ENCODE measurements at regions not wholly inside any gene's neighbourhood (a gene's known extent, or its start where the extent isn't known, plus 50 kb on each side); places are given as distances from the start of the nearest gene placed in this dataset.

- no peak for DNase-seq (ENCODE audit: low spot score)
These were observed 85.6 kb upstream of the TMCC3 start for GRCh38 chr12:94736004-94736403.

DNA sequence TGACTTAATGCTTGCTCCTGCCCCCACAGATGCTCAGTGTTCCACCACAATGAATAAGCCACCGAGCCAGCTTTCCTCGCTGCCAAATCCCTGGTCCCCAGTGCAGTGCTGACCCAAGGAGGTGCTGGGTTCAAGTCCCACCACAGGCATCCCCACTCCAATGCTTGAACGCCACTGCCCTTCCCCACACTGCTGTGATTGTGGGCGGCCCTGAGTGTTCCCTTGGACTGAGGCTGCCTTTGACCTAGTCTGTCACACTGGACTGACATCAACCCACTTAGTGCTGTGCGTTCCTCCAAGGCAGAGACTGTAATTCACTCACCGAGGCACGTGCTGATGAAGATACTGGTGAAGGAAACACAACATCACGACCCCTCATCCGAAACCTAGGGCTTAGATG, 83.4 kb upstream of the TMCC3 start:
- DNase-seq (ENCODE audit: low spot score) = no peak

More at GRCh38 chr12:94736004-94736403, 85.6 kb upstream of the TMCC3 start:
- intact Hi-C loops (cut with DNase I) = no loop called here

GRCh38 chr12:94732367-94732990, 82.1 kb upstream of the TMCC3 start:
- DNase-seq (ENCODE audit: low spot score) = no peak
- intact Hi-C loops (cut with DNase I) = no loop called here

More for the DNA sequence above, 83.4 kb upstream of the TMCC3 start:
- intact Hi-C loops (cut with DNase I) = no loop called here

GRCh38 chr12:94731733-94732360, 81.5 kb upstream of the TMCC3 start:
- no peak for DNase-seq (ENCODE audit: low spot score)
- intact Hi-C loops (cut with DNase I) = no loop called here

DNA sequence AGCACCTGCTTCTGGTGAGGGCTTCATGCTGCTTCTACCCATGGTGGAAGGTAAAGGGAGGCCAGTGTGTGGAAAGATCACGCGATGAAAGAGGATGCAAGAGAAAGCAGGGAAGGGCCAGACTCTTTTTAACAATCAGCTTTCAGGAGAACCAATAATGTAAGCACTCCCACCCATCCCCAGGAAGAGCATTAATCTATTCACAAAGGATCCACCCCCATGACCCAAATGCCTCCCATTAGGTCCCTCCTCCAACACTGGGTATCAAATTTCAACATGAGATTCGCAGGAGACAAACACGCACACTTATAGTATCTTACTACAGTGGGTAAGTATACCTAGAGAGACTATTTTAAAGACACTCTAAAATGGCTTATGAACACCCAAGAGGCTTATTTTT, 80.5 kb upstream of the TMCC3 start:
- no peak for DNase-seq (ENCODE audit: low spot score)
- intact Hi-C loops (cut with DNase I) = no loop called here

- intact Hi-C loops (cut with DNase I) = no loop called here
- DNase-seq (ENCODE audit: low spot score) = no peak
These were observed 76.0 kb upstream of the TMCC3 start for GRCh38 chr12:94726236-94726835.

DNA sequence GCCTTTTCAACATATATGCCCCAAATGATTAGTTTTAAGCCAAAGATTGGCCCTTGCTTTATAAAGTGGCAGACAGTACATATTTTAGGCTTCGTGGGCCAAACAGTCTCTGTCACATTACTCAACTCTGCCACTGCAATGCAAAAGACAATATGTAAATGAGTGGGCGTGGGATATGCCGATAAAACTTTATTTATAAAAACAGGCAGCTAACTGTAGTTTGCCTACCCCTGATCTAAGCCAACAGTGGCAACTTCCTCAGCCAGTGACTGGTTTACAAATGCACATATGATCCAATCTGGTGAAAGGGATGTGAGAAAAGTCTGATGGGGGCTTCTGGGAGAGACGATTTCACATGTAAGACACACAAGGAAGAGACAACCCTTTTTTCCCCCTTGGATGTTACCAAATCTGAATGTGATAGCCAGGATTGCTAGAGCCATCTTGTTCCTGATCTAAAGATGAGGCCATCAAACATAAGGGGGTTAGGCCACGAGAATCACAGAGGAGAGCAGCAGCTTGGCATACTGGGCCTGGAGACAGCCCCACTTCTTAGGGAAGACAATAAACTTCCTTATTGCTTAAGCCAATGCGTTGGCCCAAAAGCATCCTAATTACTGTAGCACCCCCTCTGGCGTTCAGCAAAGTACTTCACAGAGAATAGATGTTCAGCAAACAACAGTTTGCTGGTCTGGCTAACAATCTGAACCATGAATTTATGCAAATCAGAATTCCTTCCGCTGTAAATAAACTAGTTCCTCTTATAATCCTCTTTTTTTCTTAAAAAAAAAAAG, 75.2 kb upstream of the TMCC3 start:
- no peak for DNase-seq (ENCODE audit: low spot score)
- intact Hi-C loops (cut with DNase I) = no loop called here

GRCh38 chr12:94722664-94723063, 72.3 kb upstream of the TMCC3 start:
- intact Hi-C loops (cut with DNase I) = no loop called here
- no peak for DNase-seq (ENCODE audit: low spot score)

DNA sequence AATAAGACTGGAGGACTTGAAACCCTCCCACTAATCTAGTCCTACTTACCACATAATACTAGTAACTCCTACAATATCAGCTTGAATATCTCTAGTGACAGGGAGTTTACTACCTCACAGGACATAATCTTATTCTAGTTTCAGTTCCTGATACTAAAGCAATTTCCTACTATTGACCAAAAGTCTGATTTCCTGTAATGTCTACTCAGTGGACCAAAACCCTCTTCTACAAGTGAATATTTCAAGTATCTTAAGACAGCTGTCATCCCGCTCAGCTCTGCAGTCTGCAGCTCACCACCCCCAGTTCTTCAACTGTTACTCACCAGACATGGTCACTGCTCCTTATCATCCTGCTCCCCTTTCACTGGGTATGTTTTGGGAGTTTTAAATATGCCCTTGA, 70.8 kb upstream of the TMCC3 start:
- no peak for DNase-seq (ENCODE audit: low spot score)
- intact Hi-C loops (cut with DNase I) = no loop called here

DNA sequence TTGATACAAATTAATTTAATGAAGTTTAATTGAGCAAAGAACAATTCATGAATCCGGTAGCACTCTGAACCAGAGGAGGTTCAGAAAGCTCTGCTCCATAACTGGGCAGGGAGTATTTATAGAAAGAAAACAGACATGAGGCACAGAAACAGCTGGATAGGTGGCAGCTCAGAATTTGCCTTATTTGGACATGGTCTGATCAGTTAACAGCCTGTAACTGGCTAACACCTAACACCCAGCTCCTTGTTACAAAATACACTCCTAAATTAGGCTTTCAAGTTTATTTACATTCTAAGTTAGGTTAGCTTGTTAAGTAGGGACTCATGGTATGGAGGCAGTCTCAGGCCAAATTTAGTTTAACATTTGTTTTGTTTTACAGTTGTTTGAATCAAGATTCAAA, 67.8 kb upstream of the TMCC3 start:
- DNase-seq (ENCODE audit: low spot score) = no peak

DNA sequence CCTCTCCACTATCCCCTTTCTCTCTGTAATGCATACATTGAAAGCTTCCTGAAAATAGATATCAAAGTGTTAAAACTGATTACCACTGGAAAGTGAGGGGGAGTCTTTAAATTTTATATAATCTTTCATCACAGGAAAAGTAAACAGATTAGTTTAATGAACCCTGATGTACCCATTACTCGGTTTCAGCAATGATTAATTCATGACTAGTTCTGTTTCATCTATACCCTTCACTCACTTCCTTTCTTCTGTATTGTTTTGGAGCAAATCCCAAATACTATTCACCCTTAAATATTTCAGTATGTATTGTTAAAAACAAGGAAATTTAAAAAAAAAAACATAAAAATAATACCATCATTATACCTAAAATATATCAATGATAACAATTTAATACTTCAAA, 67.3 kb upstream of the TMCC3 start:
- intact Hi-C loops (cut with DNase I) = no loop called here
- no peak for DNase-seq (ENCODE audit: low spot score)

More for the DNA sequence above, 67.8 kb upstream of the TMCC3 start:
- intact Hi-C loops (cut with DNase I) = no loop called here

- no peak for DNase-seq (ENCODE audit: low spot score)
These were observed 66.8 kb upstream of the TMCC3 start for GRCh38 chr12:94717108-94717507.

GRCh38 chr12:94716339-94716738, 66.0 kb upstream of the TMCC3 start:
- intact Hi-C loops (cut with DNase I) = no loop called here
- DNase-seq (ENCODE audit: low spot score) = no peak

More at GRCh38 chr12:94717108-94717507, 66.8 kb upstream of the TMCC3 start:
- intact Hi-C loops (cut with DNase I) = no loop called here

DNA sequence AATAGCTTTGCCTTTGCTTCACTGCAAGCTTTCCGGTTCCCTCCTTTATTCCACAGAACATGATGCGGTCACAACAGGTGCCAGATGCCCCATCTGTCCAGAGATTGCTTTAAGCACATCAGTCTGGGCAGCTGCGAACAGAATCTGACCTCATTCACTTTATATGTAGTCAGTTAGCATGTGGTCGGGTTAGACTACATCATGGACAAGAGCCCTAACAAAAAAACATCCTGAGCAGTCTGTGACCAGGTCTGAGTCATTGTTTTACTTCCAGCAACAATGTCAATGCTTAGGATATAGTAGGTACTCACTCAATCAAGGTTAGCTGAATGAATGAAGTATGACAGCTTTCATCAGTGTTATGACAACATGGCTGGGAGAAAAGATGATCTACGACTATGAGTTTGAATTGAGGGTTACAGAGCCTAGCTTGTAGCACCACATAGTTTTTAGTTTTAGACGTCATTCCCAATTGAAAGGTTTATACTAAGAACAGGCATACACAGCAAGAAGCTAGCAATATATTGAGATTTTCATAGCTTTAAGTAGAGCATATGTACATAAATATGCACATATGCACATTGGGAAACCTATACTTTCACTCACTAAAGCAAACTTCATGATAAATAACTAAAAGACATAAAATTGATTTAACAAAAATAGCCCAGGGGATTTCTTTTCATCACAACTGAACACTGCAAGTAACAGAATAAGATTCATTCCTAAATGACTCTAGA, 64.2 kb upstream of the TMCC3 start:
- intact Hi-C loops (cut with DNase I) = no loop called here
- DNase-seq (ENCODE audit: low spot score) = no peak

DNA sequence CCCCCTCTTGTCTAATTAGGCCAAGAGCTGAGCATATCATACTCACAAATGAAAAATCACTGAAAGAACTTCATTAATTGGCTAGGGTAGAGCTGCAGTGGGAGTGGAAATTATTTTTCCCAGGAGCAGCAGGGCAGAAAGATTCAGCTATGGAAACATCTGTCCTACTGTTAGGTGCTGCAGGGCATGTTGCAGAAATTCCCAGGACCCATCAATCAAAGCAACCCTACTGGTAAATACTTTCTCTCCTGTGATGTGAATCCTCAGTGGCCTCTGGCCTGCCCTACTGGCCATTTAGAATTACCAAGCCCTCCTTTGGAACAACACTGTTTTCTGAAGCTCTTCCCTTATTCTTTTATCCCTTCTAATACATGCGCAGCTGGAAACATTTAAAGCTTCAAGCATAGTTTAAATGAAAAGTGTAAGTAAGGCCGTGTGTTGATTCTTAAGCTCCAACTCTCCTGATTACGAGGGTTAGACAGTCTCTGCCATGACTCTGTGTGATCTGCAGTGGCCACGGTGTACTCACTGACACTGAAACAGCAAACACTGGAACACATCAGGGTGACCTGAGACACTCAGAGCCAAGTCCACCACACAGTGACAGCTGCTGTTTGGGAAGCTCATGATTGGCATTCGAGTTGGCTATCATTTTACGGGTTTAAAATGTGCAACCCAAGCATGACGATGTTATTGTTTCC, 62.6 kb upstream of the TMCC3 start:
- no peak for DNase-seq (ENCODE audit: low spot score)
- intact Hi-C loops (cut with DNase I) = no loop called here

GRCh38 chr12:94710933-94711332, 60.6 kb upstream of the TMCC3 start:
- intact Hi-C loops (cut with DNase I) = no loop called here
- no peak for DNase-seq (ENCODE audit: low spot score)

DNA sequence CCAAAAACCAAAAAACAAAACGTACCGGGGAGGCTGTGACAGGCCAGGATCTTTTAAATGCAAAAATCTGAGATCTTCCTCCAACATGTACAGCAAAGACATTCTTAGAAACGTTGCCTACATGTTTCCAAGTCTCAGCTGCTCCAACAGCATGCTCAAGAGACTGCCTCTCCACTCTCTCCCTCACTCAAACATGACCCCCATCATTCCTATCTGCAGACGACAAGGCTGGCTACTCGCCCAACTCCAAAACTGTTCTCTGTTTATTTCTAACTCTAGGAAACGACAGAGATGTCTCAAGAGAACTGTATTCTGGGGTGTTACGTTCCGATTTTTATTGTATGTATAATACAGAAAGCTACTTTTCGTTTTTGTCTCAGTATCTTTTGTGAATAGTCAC, 57.5 kb upstream of the TMCC3 start:
- DNase-seq (ENCODE audit: low spot score) = no peak
- intact Hi-C loops (cut with DNase I) = loop anchor here in 1 of 2 donors (5.0 kb wide), 1 partner anchor 454 kb away; no protein-coding TSS in a partner anchor

DNA sequence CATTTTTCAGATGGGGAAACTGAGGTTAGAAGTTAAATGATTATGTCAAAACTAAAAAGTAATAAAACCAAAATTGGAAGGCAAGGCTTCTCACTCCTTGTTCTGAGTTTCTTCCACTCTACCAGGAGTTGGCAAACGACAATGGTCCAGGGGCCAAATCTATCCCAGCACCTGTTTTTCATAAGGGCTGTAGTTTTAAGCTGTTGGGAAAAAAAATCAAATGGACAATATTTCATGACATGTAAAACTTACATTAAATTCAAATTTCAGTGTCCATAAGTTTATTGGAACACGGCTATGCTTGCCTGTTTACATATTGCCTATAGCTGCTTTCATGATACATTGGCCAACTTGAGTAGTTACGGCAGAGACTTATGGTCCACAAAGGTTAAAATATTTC, 56.7 kb upstream of the TMCC3 start:
- DNase-seq (ENCODE audit: low spot score) = no peak
- intact Hi-C loops (cut with DNase I) = loop anchor here in 1 of 2 donors (5.0 kb wide), 1 partner anchor 455 kb away; no protein-coding TSS in a partner anchor

GRCh38 chr12:94706250-94706661, 55.9 kb upstream of the TMCC3 start:
- DNase-seq (ENCODE audit: low spot score) = no peak
- intact Hi-C loops (cut with DNase I) = loop anchor here in 1 of 2 donors (5.0 kb wide), 1 partner anchor 456 kb away; no protein-coding TSS in a partner anchor
